PFSK-1 (cell line): ENCODE measurements at regions not wholly inside any gene's neighbourhood (a gene's known extent, or its start where the extent isn't known, plus 50 kb on each side); places are given as distances from the start of the nearest gene placed in this dataset.

Experiments
- POLR2AphosphoS5 ChIP-seq: IDR thresholded peaks from 2 replicates; pipeline ENCODE4 v1.6.1; 2012; ENCODE audit warnings: low read depth, mild to moderate bottlenecking, control low read depth, low read length, moderate library complexity
- SIN3A ChIP-seq: IDR thresholded peaks from 2 replicates; pipeline ENCODE4 v1.6.1; 2012; ENCODE audit warnings: mild to moderate bottlenecking, low read length, moderate library complexity, borderline replicate concordance; ENCODE audit not compliant: insufficient read depth

- TF ChIP-seq POLR2AphosphoS5 (no peak), SIN3A (no peak)
Observed at GRCh38 chr2:17235167-17235566, 283.1 kb downstream of the RAD51AP2 start.
